IMR-90 (cell line): ENCODE measurements at regions not wholly inside any gene's neighbourhood (a gene's known extent, or its start where the extent isn't known, plus 50 kb on each side); places are given as distances from the start of the nearest gene placed in this dataset.

Experiments used
- ATAC-seq: fragments of 200-7000 bp; cut with Tn5 transposase; 2 replicates; pipeline ENCODE4 v1.9.1; 2020; ENCODE audit warnings: low read depth, mild to moderate bottlenecking, moderate library complexity
- BruUV-seq: library from RNA; stranded (reverse); fragments of 400-500 nt; replicated peaks from 2 replicates; lab custom pipeline; 2021; lab: Mats Ljungman, UMichigan
- CTCF ChIA-PET: fragments of 300-600 bp; formaldehyde crosslinking; extraction: SDS; loops from one replicate; lab custom pipeline; 2021; ENCODE audit warnings: antibody characterized with exemption; lab: Yijun Ruan, JAX
- POLR2A ChIA-PET: fragments of 300-600 bp; sonication (Branson Sonifier 250); formaldehyde crosslinking; loops from one replicate; lab custom pipeline; 2022; ENCODE audit warnings: antibody characterized with exemption; ENCODE audit not compliant: unreplicated experiment; lab: Charles Lee
- DNase-seq: peaks from one replicate; pipeline ENCODE4 v3.0.0; 2013
- H2AFZ ChIP-seq: replicated peaks from 2 replicates; pipeline ENCODE3; 2013; ENCODE audit warnings: low read length, mild to moderate bottlenecking; ENCODE audit not compliant: poor library complexity
- H2AK5ac ChIP-seq: 2 replicates; pipeline ENCODE4 v1.6.1; 2013; ENCODE audit warnings: low read depth, low read length, inconsistent platforms
- H2AK9ac ChIP-seq: replicated peaks from 2 replicates; pipeline ENCODE3; 2013; ENCODE audit warnings: mild to moderate bottlenecking, low read depth, low read length, moderate library complexity; ENCODE audit not compliant: poor library complexity
- H2BK120ac ChIP-seq: 2 replicates; pipeline ENCODE4 v1.6.1; 2013; ENCODE audit warnings: low read depth, low read length, inconsistent platforms
- H2BK15ac ChIP-seq: 3 replicates; pipeline ENCODE4 v1.6.1; 2013; ENCODE audit warnings: low read depth, low read length, inconsistent platforms
- H2BK20ac ChIP-seq: 2 replicates; pipeline ENCODE4 v1.6.1; 2013; ENCODE audit warnings: low read depth, mild to moderate bottlenecking, inconsistent platforms, low read length, moderate library complexity
- H2BK5ac ChIP-seq: 2 replicates; pipeline ENCODE4 v1.6.1; 2013; ENCODE audit warnings: mild to moderate bottlenecking, low read depth, low read length, inconsistent platforms; ENCODE audit not compliant: poor library complexity, severe bottlenecking
- H3K14ac ChIP-seq: replicated peaks from 2 replicates; pipeline ENCODE4 v1.6.1; 2013; ENCODE audit warnings: low read depth, low read length, inconsistent platforms
- H3K18ac ChIP-seq: 2 replicates; pipeline ENCODE4 v1.6.1; 2013; ENCODE audit warnings: low read depth, low read length, control low read depth
- H3K23ac ChIP-seq: 2 replicates; pipeline ENCODE4 v1.6.1; 2013; ENCODE audit warnings: low read depth, low read length, inconsistent platforms
- H3K27ac ChIP-seq: 2 replicates; pipeline ENCODE4 v1.5.1; 2013; ENCODE audit warnings: mild to moderate bottlenecking, control low read depth, low read length; ENCODE audit not compliant: insufficient read depth
- H3K27me3 ChIP-seq: 2 replicates; pipeline ENCODE4 v1.6.1; 2013; ENCODE audit warnings: low read length; ENCODE audit not compliant: control insufficient read depth, insufficient read depth
- H3K36me3 ChIP-seq: 2 replicates; pipeline ENCODE4 v1.6.1; 2013; ENCODE audit warnings: low read length, mixed read lengths; ENCODE audit not compliant: control insufficient read depth, insufficient read depth
- H3K4ac ChIP-seq: 2 replicates; pipeline ENCODE4 v1.6.1; 2013; ENCODE audit warnings: low read depth, low read length, inconsistent platforms
- H3K4me1 ChIP-seq: 2 replicates; pipeline ENCODE4 v1.6.1; 2013; ENCODE audit warnings: low read length, mixed read lengths; ENCODE audit not compliant: control insufficient read depth, insufficient read depth
- H3K4me2 ChIP-seq: 2 replicates; pipeline ENCODE4 v1.6.1; 2013; ENCODE audit warnings: low read depth, mild to moderate bottlenecking, control low read depth, low read length, moderate library complexity
- H3K4me3 ChIP-seq: 2 replicates; pipeline ENCODE4 v1.5.1; 2013; ENCODE audit warnings: low read depth, mild to moderate bottlenecking, control low read depth, low read length, moderate library complexity; ENCODE audit not compliant: insufficient read depth
- H3K56ac ChIP-seq: 2 replicates; pipeline ENCODE4 v1.6.1; 2013; ENCODE audit warnings: low read length, inconsistent platforms; ENCODE audit not compliant: insufficient read depth; ENCODE audit errors: extremely low read depth
- H3K79me1 ChIP-seq, 2 experiments: 2 replicates each; pipeline ENCODE4 v1.6.1; 2013; ENCODE audit warnings: low read length in 2 of 2, inconsistent platforms in 1 of 2, low read depth in 1 of 2
- H3K9ac ChIP-seq: 2 replicates; pipeline ENCODE4 v1.6.1; 2013; ENCODE audit warnings: low read depth, low read length, control low read depth
- H3K9me1 ChIP-seq: 2 replicates; pipeline ENCODE4 v1.6.1; 2013; ENCODE audit warnings: low read length, inconsistent platforms; ENCODE audit not compliant: insufficient read depth
- H3K9me3 ChIP-seq: 2 replicates; pipeline ENCODE4 v1.6.1; 2013; ENCODE audit warnings: low read length; ENCODE audit not compliant: control insufficient read depth, insufficient read depth
- H4K20me1 ChIP-seq: 2 replicates; pipeline ENCODE4 v1.6.1; 2013; ENCODE audit warnings: low read length, inconsistent platforms; ENCODE audit not compliant: insufficient read depth
- H4K5ac ChIP-seq: 2 replicates; pipeline ENCODE4 v1.6.1; 2013; ENCODE audit warnings: mild to moderate bottlenecking, low read depth, low read length, control low read depth
- H4K8ac ChIP-seq, 2 experiments: 2 replicates each; pipeline ENCODE4 v1.6.1; 2013; ENCODE audit warnings: low read depth in 2 of 2, low read length in 2 of 2, control low read depth in 1 of 2, inconsistent platforms in 1 of 2
- H4K91ac ChIP-seq: 2 replicates; pipeline ENCODE4 v1.6.1; 2013; ENCODE audit warnings: low read depth, low read length, inconsistent platforms; ENCODE audit not compliant: insufficient read depth
- BHLHE40 ChIP-seq: fragments of 150-350 bp; IDR thresholded peaks from 2 replicates; pipeline ENCODE4 v1.6.1; 2016; ENCODE audit warnings: mild to moderate bottlenecking, low read depth, low read length
- CHD1 ChIP-seq: IDR thresholded peaks from 2 replicates; pipeline ENCODE4 v1.6.1; 2012; ENCODE audit warnings: low read depth, low read length, improper control_type of control experiment
- NFE2L2 ChIP-seq: fragments of 150-350 bp; IDR thresholded peaks from 2 replicates; pipeline ENCODE4 v1.6.1; 2016; ENCODE audit warnings: low read depth, mild to moderate bottlenecking, low read length
- POLR2A ChIP-seq: IDR thresholded peaks from 2 replicates; pipeline ENCODE4 v1.6.1; 2012; ENCODE audit warnings: mild to moderate bottlenecking, low read depth, low read length
- SMC3 ChIP-seq: fragments of 150-350 bp; IDR thresholded peaks from 2 replicates; pipeline ENCODE4 v1.6.1; 2016; ENCODE audit warnings: low read depth, mild to moderate bottlenecking, antibody characterized with exemption, low read length, moderate library complexity
- WGBS, 2 experiments: methylation state at CpG; one replicate each; pipeline versions ENCODE4 v1.1.5 to v1.1.7; 2013; ENCODE audit warnings: missing lambda C conversion rate in 2 of 2; ENCODE audit not compliant: insufficient read length in 1 of 2; ENCODE audit errors: extremely low coverage in 2 of 2; 5-methylcytosine and 5-hydroxymethylcytosine counted together
- dilution Hi-C: fragments of 300-500 bp; cut with HindIII; formaldehyde crosslinking; loops from one replicate; pipeline ENCODE4 v1.14.3; 2018; ENCODE audit warnings: low sequenced_read_pairs; ENCODE audit not compliant: unreplicated experiment
- in situ Hi-C: fragments of 300-500 bp; cut with MboI; formaldehyde crosslinking; loops from 3 replicates; pipeline ENCODE4 v1.14.3; 2019; ENCODE audit warnings: low sequenced_read_pairs, inconsistent platforms, mixed read lengths
- intact Hi-C: fragments of 100-400 bp; cut with micrococcal nuclease; formaldehyde crosslinking; loops from 2 replicates; pipeline ENCODE4 v1.10.0; 2022
- TF ChIP-seq, protein P1 (sequence below): conservative IDR thresholded peaks from 2 replicates; pipeline ENCODE4 v1.5.1; 2012; ENCODE audit warnings: mild to moderate bottlenecking, low read depth, low read length, improper control_type of control experiment

DNA sequence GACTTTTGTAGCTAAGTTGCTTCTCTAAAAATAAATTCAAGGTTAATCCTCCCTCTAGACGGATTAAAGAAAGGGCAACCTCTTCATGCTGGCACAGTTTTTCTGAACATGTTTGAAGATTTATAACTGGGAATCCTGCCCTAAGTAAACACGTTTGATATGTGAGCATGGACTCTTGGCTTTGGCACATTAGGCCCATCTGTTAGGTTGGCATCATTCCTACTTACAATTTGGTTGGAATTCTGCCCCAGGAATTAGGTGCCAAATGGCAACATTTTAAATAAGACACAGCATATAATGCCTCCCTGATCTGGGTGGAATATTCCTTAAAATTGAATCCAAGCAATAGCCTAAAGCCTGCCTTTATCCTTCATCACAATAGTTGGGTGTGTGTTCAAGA, 372.3 kb upstream of the CDH18 start:
- no TSS peak for BruUV-seq
- ChIA-PET POLR2A (no interaction called here), CTCF (no interaction called here)
- Histone ChIP-seq H4K91ac (no peak overlapping the region), H4K8ac (no peak overlapping the region), H4K20me1 (no peaks in the 10 kb centered on the region), H2AK5ac (no peak overlapping the region), H3K56ac (no peak overlapping the region), H2AFZ (no peak overlapping the region), H3K9me1 (no peaks in the 10 kb centered on the region), H3K9me3 (no peaks in the 10 kb centered on the region), H3K27ac (no peak overlapping the region), H3K4me3 (no peak overlapping the region), H3K9ac (no peak overlapping the region), H4K5ac (no peak overlapping the region), H3K4me1 (no peaks in the 10 kb centered on the region), H3K18ac (no peak overlapping the region), H3K4ac (no peak overlapping the region), H3K36me3 (no peaks in the 10 kb centered on the region), H2BK20ac (no peak overlapping the region), H3K27me3 (no peaks in the 10 kb centered on the region), H3K14ac (no peak overlapping the region), H2BK120ac (no peak overlapping the region), H3K4me2 (no peak overlapping the region), H3K79me1 (no peaks in the 10 kb centered on the region), H2BK15ac (no peak overlapping the region), H2BK5ac (no peak overlapping the region), H2AK9ac (no peak overlapping the region), H3K23ac (no peak overlapping the region)
- no peak for ATAC-seq
- 0% methylated on average over 1 of the region's 2 CpGs; no CpG with 5 or more reads in 1 of the 2 experiments for WGBS, 2 experiments
- intact Hi-C loops (no loop called here), dilution Hi-C loops (no loop called here), in situ Hi-C loops (no loop called here)
- DNase-seq = no peak
- TF ChIP-seq, protein P1, sequence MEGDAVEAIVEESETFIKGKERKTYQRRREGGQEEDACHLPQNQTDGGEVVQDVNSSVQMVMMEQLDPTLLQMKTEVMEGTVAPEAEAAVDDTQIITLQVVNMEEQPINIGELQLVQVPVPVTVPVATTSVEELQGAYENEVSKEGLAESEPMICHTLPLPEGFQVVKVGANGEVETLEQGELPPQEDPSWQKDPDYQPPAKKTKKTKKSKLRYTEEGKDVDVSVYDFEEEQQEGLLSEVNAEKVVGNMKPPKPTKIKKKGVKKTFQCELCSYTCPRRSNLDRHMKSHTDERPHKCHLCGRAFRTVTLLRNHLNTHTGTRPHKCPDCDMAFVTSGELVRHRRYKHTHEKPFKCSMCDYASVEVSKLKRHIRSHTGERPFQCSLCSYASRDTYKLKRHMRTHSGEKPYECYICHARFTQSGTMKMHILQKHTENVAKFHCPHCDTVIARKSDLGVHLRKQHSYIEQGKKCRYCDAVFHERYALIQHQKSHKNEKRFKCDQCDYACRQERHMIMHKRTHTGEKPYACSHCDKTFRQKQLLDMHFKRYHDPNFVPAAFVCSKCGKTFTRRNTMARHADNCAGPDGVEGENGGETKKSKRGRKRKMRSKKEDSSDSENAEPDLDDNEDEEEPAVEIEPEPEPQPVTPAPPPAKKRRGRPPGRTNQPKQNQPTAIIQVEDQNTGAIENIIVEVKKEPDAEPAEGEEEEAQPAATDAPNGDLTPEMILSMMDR = no peak
- TF ChIP-seq SMC3 = no peak
- TF ChIP-seq POLR2A = no peak
- TF ChIP-seq NFE2L2 = no peak
- no peak for TF ChIP-seq BHLHE40
- no peak for TF ChIP-seq CHD1
